Midbrain (tissue), 1 donor: ENCODE measurements at regions not wholly inside any gene's neighbourhood (a gene's known extent, or its start where the extent isn't known, plus 50 kb on each side); places are given as distances from the start of the nearest gene placed in this dataset.

ENCODE experiments used
- DNase-seq: peaks from one replicate; lab custom pipeline; 2025; lab: John Stamatoyannopoulos, UW

GRCh38 chr16:35732046-35732810 is 2272.8 kb downstream of the TP53TG3F start:
- no peak for DNase-seq

- DNase-seq: no peak
Measured at GRCh38 chr16:35733278-35733965, 2274.0 kb downstream of the TP53TG3F start.

GRCh38 chr16:35733971-35734702 is 2274.7 kb downstream of the TP53TG3F start:
- no peak for DNase-seq

- DNase-seq: no peak
Measured at GRCh38 chr16:35734728-35735402, 2275.5 kb downstream of the TP53TG3F start.

- DNase-seq: no peak
Measured at GRCh38 chr16:35735403-35736251, 2276.2 kb downstream of the TP53TG3F start.

- no peak for DNase-seq
Measured at GRCh38 chr16:35736546-35736945, 2277.1 kb downstream of the TP53TG3F start.

GRCh38 chr16:35737076-35737475 is 2277.7 kb downstream of the TP53TG3F start:
- no peak for DNase-seq

- no peak for DNase-seq
Measured at GRCh38 chr16:35741546-35741945, 2282.1 kb downstream of the TP53TG3F start.

GRCh38 chr16:35743101-35743692 is 2283.8 kb downstream of the TP53TG3F start:
- DNase-seq: no peak

- no peak for DNase-seq
Measured at GRCh38 chr16:35744084-35744483, 2284.7 kb downstream of the TP53TG3F start.

GRCh38 chr16:35744726-35745125 is 2285.3 kb downstream of the TP53TG3F start:
- no peak for DNase-seq

GRCh38 chr16:35745191-35745590 is 2285.8 kb downstream of the TP53TG3F start:
- no peak for DNase-seq

- DNase-seq: no peak
Measured at GRCh38 chr16:35745821-35746248, 2286.4 kb downstream of the TP53TG3F start.

GRCh38 chr16:35746281-35746962 is 2287.0 kb downstream of the TP53TG3F start:
- no peak for DNase-seq

GRCh38 chr16:35746963-35747657 is 2287.7 kb downstream of the TP53TG3F start:
- no peak for DNase-seq

- DNase-seq: no peak
Measured at GRCh38 chr16:35747658-35748455, 2288.4 kb downstream of the TP53TG3F start.

- DNase-seq: no peak
Measured at GRCh38 chr16:35748621-35749252, 2289.3 kb downstream of the TP53TG3F start.
